H9 (cell line): ENCODE measurements at regions not wholly inside any gene's neighbourhood (a gene's known extent, or its start where the extent isn't known, plus 50 kb on each side); places are given as distances from the start of the nearest gene placed in this dataset.

Experiments
- DNase-seq: peaks from one replicate; pipeline ENCODE4 v3.0.0-alpha.2; 2017
- H2AFZ ChIP-seq: one replicate; pipeline ENCODE4 v1.6.1; 2013; ENCODE audit warnings: mild to moderate bottlenecking, low read length, control low read depth, moderate library complexity
- H2AK5ac ChIP-seq: 2 replicates; pipeline ENCODE4 v1.6.1; 2013; ENCODE audit warnings: low read length, control low read depth, mixed read lengths; ENCODE audit not compliant: insufficient read length
- H2BK120ac ChIP-seq: one replicate; pipeline ENCODE4 v1.6.1; 2013; ENCODE audit warnings: low read depth, mild to moderate bottlenecking, low read length, control low read depth, inconsistent platforms; ENCODE audit not compliant: poor library complexity, severe bottlenecking
- H2BK12ac ChIP-seq: 2 replicates; pipeline ENCODE4 v1.6.1; 2013; ENCODE audit warnings: low read length, control low read depth, mixed read lengths, low read depth; ENCODE audit not compliant: insufficient read length
- H2BK15ac ChIP-seq: 2 replicates; pipeline ENCODE4 v1.6.1; 2013; ENCODE audit warnings: low read depth, low read length, control low read depth
- H2BK20ac ChIP-seq: one replicate; pipeline ENCODE4 v1.6.1; 2013; ENCODE audit warnings: low read depth, mild to moderate bottlenecking, low read length, control low read depth, inconsistent platforms; ENCODE audit not compliant: poor library complexity, severe bottlenecking
- H2BK5ac ChIP-seq: 2 replicates; pipeline ENCODE4 v1.6.1; 2013; ENCODE audit warnings: low read length, control low read depth, mixed read lengths; ENCODE audit not compliant: insufficient read length
- H3K14ac ChIP-seq: 2 replicates; pipeline ENCODE4 v1.6.1; 2013; ENCODE audit warnings: low read length, control low read depth; ENCODE audit not compliant: insufficient read depth
- H3K18ac ChIP-seq: 2 replicates; pipeline ENCODE4 v1.6.1; 2013; ENCODE audit warnings: low read depth, mild to moderate bottlenecking, mixed read lengths, low read length, control low read depth; ENCODE audit not compliant: insufficient read length
- H3K23ac ChIP-seq: 2 replicates; pipeline ENCODE4 v1.6.1; 2013; ENCODE audit warnings: low read length, control low read depth, mixed read lengths, low read depth; ENCODE audit not compliant: insufficient read length
- H3K23me2 ChIP-seq: 2 replicates; pipeline ENCODE4 v1.6.1; 2013; ENCODE audit warnings: low read depth, mild to moderate bottlenecking, mixed read lengths, low read length, control low read depth; ENCODE audit not compliant: insufficient read length, poor library complexity, severe bottlenecking
- H3K27ac ChIP-seq: 2 replicates; pipeline ENCODE4 v1.5.1; 2013; ENCODE audit warnings: low read length, control low read depth, mixed read lengths, low read depth; ENCODE audit not compliant: insufficient read length
- H3K27me3 ChIP-seq: 2 replicates; pipeline ENCODE4 v1.6.1; 2013; ENCODE audit warnings: low read length, control low read depth, inconsistent platforms; ENCODE audit not compliant: insufficient read depth
- H3K4ac ChIP-seq: 2 replicates; pipeline ENCODE4 v1.6.1; 2013; ENCODE audit warnings: low read depth, mild to moderate bottlenecking, control low read depth, inconsistent platforms, low read length, moderate library complexity
- H3K4me1 ChIP-seq: 2 replicates; pipeline ENCODE4 v1.6.1; 2013; ENCODE audit warnings: low read length, control low read depth, inconsistent platforms; ENCODE audit not compliant: insufficient read depth
- H3K4me2 ChIP-seq: 2 replicates; pipeline ENCODE4 v1.6.1; 2013; ENCODE audit warnings: low read length, control low read depth, mixed read lengths; ENCODE audit not compliant: insufficient read length, insufficient read depth
- H3K56ac ChIP-seq: 2 replicates; pipeline ENCODE4 v1.6.1; 2013; ENCODE audit warnings: low read depth, mild to moderate bottlenecking, mixed read lengths, low read length, control low read depth; ENCODE audit not compliant: insufficient read length
- H3K79me1 ChIP-seq: 2 replicates; pipeline ENCODE4 v1.6.1; 2013; ENCODE audit warnings: low read depth, mild to moderate bottlenecking, moderate library complexity, low read length, control low read depth, inconsistent platforms; ENCODE audit not compliant: insufficient read depth, poor library complexity, severe bottlenecking
- H3K79me2 ChIP-seq: 2 replicates; pipeline ENCODE4 v1.6.1; 2013; ENCODE audit warnings: low read length, control low read depth, inconsistent platforms; ENCODE audit not compliant: insufficient read depth
- H3K9ac ChIP-seq: 2 replicates; pipeline ENCODE4 v1.6.1; 2013; ENCODE audit warnings: low read length, control low read depth, mixed read lengths; ENCODE audit not compliant: insufficient read length; ENCODE audit errors: extremely low read depth
- H3K9me3 ChIP-seq: one replicate; pipeline ENCODE4 v1.6.1; 2013; ENCODE audit warnings: low read depth, low read length, inconsistent platforms; ENCODE audit not compliant: control insufficient read depth
- H3T11ph ChIP-seq: one replicate; pipeline ENCODE4 v1.6.1; 2013; ENCODE audit warnings: mild to moderate bottlenecking, low read length, control low read depth, inconsistent platforms
- H4K20me1 ChIP-seq: one replicate; pipeline ENCODE4 v1.6.1; 2013; ENCODE audit not compliant: control insufficient read depth, insufficient read length, insufficient read depth
- H4K5ac ChIP-seq: 2 replicates; pipeline ENCODE4 v1.6.1; 2013; ENCODE audit warnings: low read depth, mild to moderate bottlenecking, mixed read lengths, low read length, control low read depth; ENCODE audit not compliant: insufficient read length
- H4K8ac ChIP-seq: replicated peaks from 2 replicates; pipeline ENCODE4 v1.6.1; 2013; ENCODE audit warnings: low read length, control low read depth, mixed read lengths, low read depth; ENCODE audit not compliant: insufficient read length
- H4K91ac ChIP-seq: 2 replicates; pipeline ENCODE4 v1.6.1; 2013; ENCODE audit warnings: low read depth, mild to moderate bottlenecking, moderate library complexity, mixed read lengths, low read length, control low read depth; ENCODE audit not compliant: insufficient read length
- H3K27ac Mint-ChIP-seq, 3 experiments: 2 replicates in 2 of 3; 3 replicates in 1 of 3; pipeline ENCODE4 v1.8.0; 2020 to 2021; ENCODE audit warnings: mixed read lengths in 3 of 3, mild to moderate bottlenecking in 1 of 3, moderate library complexity in 1 of 3
- H3K27me3 Mint-ChIP-seq: 2 replicates; pipeline ENCODE4 v1.8.0; 2021; ENCODE audit warnings: low read depth, mild to moderate bottlenecking, moderate library complexity, mixed read lengths
- H3K36me3 Mint-ChIP-seq, 3 experiments: 2 replicates in 2 of 3; 3 replicates in 1 of 3; pipeline ENCODE4 v1.8.0; 2020 to 2021; ENCODE audit warnings: low read depth in 3 of 3, mixed read lengths in 3 of 3; ENCODE audit not compliant: insufficient read depth in 1 of 3
- H3K4me1 Mint-ChIP-seq, 2 experiments: 2 replicates each; pipeline ENCODE4 v1.8.0; 2020; ENCODE audit warnings: mixed read lengths in 2 of 2
- H3K4me3 Mint-ChIP-seq, 2 experiments: 2 replicates in 1 of 2; 3 replicates in 1 of 2; pipeline ENCODE4 v1.8.0; 2020 to 2021; ENCODE audit warnings: mild to moderate bottlenecking in 2 of 2, mixed read lengths in 2 of 2, moderate library complexity in 1 of 2
- H3K9me3 Mint-ChIP-seq, 2 experiments: 2 replicates in 1 of 2; 3 replicates in 1 of 2; pipeline ENCODE4 v1.8.0; 2020; ENCODE audit warnings: mild to moderate bottlenecking in 2 of 2, mixed read lengths in 2 of 2, moderate library complexity in 1 of 2
- CTCF ChIP-seq: fragments of 200-600 bp; sonication (generic); conservative IDR thresholded peaks from 3 replicates; pipeline ENCODE4 v1.8.0; 2021; ENCODE audit warnings: antibody characterized with exemption, mild to moderate bottlenecking
- WGBS: extraction: QIAGEN DNeasy Blood & Tissue Kit; methylation state at CpG from one replicate; pipeline ENCODE4 v1.1.7; 2013; ENCODE audit warnings: missing lambda C conversion rate, low lambda C conversion rate, mixed read lengths; ENCODE audit not compliant: insufficient read length; ENCODE audit errors: extremely low coverage; 5-methylcytosine and 5-hydroxymethylcytosine counted together

- no CpG with 5 or more reads among the region's 3 CpGs for WGBS
- H3K27ac ChIP-seq, result no peak overlapping the region
- peaks cover 65 to 68% of the 10 kb centered on the region in 2 experiments for H3K9me3 Mint-ChIP-seq
Measured at GRCh38 chr4:124839786-124840390, 127.4 kb upstream of the ANKRD50 start.

More at GRCh38 chr4:124839786-124840390, 127.4 kb upstream of the ANKRD50 start:
- Histone ChIP-seq H3K14ac (no peak overlapping the region), H3K56ac (no peak overlapping the region), H2BK5ac (no peak overlapping the region), H3K9ac (no peak overlapping the region), H2BK15ac (no peak overlapping the region), H3K4ac (no peak overlapping the region), H2BK20ac (no peak overlapping the region), H4K5ac (no peak overlapping the region), H3K79me1 (no peaks in the 10 kb centered on the region), H3K23ac (no peak overlapping the region), H2AFZ (no peak overlapping the region), H3K79me2 (no peaks in the 10 kb centered on the region), H3T11ph (no peak overlapping the region), H3K23me2 (no peaks in the 10 kb centered on the region), H3K18ac (no peak overlapping the region), H2BK12ac (no peak overlapping the region), H2AK5ac (no peak overlapping the region), H3K9me3 (peaks cover 11% of the 10 kb centered on the region), H3K4me1 (no peaks in the 10 kb centered on the region), H4K20me1 (no peaks in the 10 kb centered on the region), H3K27me3 (no peaks in the 10 kb centered on the region), H4K91ac (no peak overlapping the region), H3K4me2 (no peak overlapping the region), H4K8ac (no peak overlapping the region), H2BK120ac (no peak overlapping the region)
- H3K27ac Mint-ChIP-seq, result no peak overlapping the region
- H3K4me3 Mint-ChIP-seq, result no peak overlapping the region
- TF ChIP-seq CTCF, result no peak
- no peaks in the 10 kb centered on the region; the same call in 1 of the 2 replicates for H3K27me3 Mint-ChIP-seq
- no peak for DNase-seq
- H3K4me1 Mint-ChIP-seq, result no peaks in the 10 kb centered on the region
- H3K36me3 Mint-ChIP-seq, result peaks cover 46 to 73% (median 53%) of the 10 kb centered on the region in 3 experiments
